HG03108 (cell line): ENCODE measurements at regions not wholly inside any gene's neighbourhood (a gene's known extent, or its start where the extent isn't known, plus 50 kb on each side); places are given as distances from the start of the nearest gene placed in this dataset.

ENCODE experiments used
- ATAC-seq: cut with Tn5 transposase; IDR thresholded peaks from one replicate; pipeline ENCODE4 v1.9.1; 2021; ENCODE audit warnings: moderate library complexity; ENCODE audit not compliant: unreplicated experiment

DNA sequence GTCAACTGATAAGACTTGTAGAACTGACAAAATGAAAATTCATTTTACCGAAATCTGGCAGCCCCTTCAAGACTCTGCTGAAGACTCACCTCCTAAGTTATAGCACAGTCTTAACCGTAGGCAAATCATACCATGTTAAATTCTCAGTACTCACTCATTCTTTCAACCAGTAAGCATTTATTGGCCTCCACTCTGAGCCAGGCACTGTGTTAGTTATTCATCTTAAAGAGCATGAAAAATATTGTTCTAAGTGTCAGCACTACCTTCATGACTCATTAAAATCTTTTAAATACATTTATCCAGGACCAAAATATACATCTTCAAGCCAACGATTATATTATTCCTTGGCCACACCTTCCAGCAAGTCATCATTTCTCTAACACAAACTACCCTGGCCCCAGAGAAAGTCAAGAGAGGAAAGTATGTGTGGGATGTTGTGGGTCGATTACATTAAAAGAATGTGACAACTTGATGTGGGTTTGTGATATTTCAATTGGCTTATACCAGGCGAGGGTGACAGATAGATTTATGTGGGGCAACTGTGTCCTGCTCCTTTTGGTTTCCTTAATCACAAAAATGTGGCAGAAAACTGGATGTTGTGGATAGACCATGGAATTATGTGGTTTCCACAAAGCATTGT lies 55.0 kb downstream of the TMEM30B start:
- no peak for ATAC-seq

DNA sequence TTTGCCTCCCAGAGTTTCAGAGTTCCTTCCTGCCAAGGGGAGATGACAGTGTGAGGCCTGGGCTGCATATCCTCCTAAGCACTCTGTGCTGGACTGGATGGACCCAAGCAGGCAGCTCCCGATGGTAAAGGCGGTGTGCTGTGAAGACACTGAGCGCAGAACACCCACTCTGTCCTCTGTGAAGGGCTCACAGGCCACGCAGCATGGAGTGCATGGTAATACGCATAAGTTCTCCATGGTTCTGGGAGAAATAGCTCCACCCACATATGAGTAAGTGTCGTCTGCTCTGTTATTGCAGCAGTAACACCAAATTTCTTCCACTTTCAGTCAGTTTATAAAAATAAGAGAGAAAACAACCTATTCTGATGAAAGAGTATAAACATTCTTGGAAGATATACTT lies 55.8 kb downstream of the TMEM30B start:
- no peak for ATAC-seq

DNA sequence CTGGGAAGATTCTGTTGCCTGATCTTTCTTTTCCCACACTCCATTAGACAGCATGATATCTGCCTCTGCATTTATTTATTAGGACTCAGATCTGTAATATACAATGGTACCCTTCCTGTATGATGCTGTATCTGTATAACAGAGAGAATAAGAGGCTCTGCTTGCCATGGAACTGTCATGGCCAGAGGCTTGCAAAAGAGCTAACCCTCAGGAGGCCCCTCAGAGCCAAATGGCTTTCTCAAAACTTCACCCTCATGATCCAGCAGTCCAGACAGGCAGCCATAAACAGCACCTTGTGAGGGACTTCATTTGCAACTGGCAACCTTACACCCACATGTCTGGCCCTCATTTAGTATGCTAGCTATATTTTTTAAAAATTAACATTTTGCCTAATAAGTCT lies 57.6 kb downstream of the TMEM30B start:
- no peak for ATAC-seq

DNA sequence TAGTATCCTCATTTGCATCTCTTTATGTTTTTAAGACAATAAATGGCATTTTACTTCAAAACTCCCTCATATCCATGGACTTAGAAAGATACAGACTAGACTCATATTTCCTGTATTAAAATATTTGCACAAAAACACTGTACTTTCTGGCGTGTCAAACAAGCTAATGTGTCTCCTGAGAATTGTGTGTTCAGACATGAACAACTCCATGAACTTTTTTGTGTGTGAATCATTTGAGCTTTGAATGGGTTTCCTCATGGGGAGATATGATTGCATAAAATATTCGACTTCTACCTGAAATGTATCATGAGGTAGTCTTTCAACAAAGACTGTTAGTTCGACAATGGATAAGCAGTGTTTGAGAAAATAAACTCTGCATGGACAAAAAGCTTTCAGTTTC lies 58.8 kb downstream of the TMEM30B start:
- ATAC-seq, result no peak

DNA sequence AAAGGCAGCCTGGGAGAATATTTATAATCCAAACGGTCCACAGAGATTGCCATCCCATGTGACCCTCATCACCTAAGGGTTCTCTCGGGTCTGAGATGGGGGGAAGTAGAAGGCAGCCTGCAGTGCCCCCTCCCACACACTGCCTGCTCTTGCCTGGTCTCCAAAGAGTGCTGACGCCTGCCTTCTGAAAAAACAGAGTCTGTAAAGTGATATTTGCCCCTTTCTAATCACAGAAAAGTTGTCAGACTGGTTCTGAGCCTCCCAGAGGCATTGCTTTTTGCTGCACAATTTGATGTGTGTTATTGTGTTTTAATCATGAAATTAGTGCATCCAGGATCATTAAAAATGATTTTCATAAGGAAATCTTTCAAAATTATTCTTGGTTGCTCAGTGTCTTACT lies 59.2 kb downstream of the TMEM30B start:
- ATAC-seq, result no peak

DNA sequence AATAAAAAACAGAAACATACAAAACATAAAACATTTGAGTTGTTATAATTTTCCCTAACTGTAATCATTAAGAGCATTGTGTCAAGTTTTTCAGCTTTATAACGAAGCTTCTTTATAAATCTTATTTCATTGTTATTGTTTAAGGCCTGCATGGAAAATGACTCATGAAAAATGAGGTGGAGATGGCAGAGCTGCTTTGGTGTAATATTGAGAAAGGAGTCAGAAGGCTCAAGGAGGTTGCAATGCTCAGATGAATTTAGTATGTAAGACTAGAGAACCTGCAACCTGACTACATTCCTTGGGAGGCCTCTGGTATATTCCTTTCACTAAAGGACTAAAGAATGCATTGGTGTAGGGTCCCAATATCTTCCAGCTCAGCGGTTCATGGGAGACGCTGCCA lies 61.5 kb downstream of the TMEM30B start:
- no peak for ATAC-seq

DNA sequence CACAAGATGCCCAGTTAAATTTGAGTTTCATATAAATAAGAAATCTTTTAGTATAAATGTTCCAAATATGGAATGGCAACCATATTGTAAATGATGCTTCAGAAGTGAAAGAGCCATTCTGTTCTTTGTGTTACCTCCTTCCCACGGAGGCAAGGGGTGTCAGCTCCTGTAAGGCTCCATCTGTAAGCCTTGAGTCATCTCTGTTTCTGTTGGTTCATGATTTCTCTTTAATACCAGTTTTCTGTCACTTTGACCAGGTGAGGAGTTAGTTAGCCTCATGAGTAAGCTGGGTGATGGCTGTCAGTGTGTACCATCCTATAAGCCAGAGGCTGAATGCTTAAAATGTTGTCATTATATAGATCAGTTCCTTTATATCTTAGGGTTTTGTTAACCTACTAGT lies 61.9 kb downstream of the TMEM30B start:
- no peak for ATAC-seq

DNA sequence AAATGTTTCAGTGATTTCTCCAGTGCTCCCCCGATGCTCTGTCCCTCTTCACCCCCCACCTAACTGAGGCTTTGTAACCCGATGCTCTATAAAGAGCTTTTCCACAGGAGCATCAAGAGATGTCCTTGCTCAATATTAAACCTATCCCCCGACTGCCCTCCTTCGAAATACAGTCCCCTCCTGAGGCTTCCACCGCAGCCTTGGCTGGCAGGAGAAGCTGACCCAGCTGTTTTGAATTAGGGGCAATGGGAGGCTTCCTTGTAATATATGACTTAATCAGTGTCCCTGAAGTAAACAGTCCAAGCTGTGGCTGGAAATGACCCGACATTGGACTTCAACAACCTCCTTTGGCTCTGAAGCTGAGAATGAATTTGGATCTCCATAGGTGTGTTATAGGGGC lies 62.4 kb downstream of the TMEM30B start:
- ATAC-seq, result no peak

DNA sequence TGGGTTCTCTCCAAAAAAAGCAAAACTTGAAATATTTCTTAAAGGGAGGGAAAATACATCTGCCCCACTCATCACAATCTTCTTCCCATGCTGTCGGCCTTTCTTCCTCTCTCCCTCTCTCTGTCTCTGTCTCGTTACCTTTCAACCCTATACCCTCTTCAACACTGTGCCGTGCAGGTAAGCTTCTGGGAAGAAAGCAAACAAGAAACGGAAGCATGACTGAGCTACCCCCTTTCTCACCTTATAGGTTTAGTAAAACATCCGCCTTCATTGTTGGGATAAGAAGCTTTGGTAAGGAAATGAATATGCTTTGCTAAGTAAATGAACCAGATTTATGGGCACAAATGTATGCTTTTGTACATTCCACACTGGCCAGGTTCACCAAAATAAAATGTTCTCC lies 63.0 kb downstream of the TMEM30B start:
- ATAC-seq, result no peak

DNA sequence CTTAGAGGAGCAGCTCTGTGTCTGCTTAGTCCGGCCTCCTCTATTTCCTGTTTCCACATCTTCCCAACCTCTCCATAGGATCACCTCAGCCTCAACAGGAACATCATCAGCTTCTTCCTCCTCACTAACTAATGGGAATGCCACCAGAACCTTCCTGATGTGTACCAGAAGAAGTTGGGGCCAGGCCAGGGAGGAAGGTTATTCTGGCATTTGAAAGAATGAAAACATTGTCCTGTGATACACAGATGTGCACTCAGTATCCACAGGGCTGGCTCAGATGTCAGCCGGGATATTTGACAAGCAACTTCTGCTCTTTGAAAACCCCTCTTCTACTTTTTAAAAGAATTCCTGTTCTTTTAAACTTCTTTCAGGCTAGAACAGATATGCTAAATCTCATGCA lies 63.6 kb downstream of the TMEM30B start:
- no peak for ATAC-seq

DNA sequence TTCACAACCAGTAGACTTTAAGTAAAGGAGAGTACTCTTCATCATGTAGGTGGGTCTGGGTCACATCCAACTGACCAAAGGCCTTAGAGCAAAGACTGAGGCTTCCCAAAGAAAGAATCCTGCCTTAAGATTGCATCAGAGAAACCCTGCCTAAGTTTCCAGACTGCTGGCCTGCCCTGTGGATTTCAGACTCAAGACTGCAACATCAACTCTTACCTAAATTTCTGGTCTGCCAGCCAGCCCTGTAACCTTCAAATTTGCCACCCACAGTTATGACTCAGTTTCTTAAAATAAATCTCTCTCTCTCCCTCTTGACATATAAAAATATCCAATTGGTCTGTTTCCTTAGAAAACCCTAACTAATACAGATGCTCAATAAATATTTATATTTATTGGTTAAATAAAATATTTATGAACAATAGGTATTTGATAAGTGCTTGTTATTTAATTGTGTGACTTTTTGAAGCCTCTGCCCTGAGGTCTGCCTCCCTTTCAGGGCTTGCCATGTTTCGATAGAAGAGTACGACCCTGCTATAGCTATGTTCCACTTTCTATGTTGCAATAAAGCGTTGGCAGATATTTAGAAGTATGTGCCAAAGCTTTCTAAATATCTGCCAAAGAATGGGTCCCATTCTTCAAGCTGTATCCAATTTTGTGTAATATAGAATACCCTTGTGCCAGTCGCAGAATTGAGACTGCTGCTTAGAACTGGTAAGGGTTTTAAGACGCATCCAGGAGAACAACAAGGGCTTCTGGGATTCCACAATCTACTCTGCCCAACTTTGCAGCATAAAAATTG lies 65.7 kb downstream of the TMEM30B start:
- no peak for ATAC-seq

DNA sequence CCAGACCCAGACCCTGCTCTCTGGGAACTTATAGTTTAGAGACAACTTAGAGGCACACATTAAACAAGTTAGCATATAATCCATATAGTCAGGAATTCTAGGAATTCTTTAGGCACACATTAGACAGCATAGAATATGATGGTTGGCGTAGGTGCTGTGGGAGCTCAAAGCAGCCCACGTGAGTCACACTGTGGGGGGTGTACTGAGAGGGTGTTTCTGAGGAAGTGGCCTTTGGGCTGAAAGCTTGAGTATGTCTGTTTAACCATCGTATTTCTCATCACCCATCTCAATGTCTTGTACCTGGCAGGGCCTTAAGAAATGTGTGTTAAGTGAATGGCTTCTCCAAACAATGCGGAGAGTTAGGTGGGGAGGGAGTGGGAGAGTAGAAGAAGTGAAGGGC lies 67.2 kb downstream of the TMEM30B start:
- ATAC-seq, result no peak

DNA sequence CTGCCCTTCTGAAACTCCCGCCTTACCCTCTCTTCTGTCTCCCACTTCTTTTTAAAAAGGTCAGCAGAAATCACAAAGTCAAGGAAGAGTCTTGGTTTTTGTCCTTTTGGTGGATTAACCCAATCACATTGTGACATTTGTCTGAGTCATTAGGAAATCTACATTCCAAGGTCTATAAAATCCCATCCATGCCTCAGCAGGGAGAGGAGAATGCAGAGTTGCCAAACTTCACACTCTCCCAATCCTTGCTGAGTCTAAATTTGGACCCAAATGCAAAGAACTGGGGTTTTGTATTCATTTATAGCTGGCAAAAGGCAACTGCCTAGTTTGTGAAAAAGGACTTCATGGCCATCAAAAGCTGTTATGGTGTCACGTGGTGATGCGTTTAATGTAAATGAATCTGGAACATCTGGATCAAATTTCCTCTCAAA lies 67.9 kb downstream of the TMEM30B start:
- no peak for ATAC-seq

DNA sequence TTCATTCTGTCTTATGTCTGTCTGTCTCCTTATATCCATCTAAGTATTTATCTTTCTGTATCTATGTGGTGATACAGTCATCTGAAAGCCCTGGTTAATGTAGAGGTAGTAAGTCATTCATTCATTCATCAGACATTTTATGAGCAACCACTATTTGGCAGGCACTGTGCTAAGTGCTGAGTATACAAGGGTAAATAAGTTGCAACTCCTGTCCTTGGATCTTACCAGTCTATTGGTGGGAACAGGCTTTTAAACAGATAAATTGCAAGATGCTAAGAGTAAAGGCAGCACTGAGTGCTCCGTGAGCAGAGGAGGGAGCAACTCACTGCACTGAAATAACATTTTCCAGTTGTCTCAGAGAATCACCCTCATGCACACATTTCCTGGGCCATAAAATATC lies 68.6 kb downstream of the TMEM30B start:
- no peak for ATAC-seq

DNA sequence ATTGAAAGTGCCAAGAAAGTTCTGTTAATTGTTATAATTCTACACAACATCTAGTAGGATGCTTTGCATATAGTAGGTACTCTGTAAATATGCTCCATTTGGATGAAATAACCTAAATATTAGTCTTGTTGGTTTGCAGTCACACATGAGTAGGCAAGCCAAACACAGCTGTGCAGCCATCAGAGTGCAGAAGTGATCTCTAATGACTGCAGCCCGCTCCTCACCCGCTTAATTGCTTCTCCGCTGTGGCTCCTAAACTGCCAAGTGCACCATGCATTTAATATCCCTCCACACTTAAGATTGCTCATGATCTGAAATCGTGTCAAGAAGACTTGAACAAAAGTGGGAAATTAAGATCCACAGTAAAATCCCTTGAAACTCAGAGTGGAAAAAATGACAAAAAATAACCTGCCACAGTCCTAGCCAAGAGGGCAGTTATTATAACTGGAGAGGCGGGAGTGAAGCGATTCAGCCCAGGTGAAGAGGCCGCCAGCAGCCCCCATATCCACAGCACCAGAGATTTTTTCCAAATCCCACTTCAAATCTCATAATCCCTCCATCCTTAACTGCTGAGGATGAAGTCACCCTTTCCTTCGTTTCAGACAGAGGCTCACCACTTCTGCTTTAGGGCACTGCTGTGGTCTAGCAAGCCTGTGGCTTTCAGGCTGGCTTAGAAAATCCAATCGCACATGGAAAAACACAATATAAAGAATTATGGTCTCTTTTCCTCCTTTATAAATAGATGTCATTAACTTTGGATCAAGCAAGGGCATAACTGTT lies 69.5 kb downstream of the TMEM30B start:
- ATAC-seq, result no peak

DNA sequence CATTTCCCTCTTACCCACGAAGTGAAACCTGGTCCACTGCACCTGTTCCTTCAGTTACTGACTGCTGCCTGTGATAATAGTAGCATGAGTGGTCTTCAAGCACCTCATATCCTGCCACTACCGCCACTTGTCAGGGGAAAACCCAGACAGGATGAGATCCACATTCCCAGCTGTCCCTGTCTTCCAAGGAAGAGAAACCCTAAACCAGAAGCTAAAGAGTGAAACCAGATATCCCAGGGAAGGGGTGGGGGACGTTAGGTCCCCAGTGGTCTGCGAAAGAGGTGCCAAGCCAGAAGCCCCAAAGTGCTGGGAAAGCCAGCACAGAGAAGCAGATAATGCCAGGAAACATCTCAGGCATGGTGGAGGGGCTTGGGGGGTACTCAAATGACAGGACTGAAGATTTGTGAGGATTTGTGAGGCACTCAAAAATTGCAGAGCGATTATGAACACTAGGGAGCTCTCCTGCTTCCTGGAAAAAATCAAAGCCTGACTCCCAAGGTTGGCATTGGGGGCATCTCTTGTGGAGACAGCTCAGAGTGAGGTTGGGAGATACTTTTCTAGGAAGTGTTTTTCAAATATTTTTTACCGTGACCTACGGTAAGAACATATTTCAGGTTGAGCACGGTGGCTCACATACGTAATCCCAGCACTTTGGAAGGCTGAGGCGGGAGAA lies 77.9 kb downstream of the TMEM30B start:
- ATAC-seq, result no peak

DNA sequence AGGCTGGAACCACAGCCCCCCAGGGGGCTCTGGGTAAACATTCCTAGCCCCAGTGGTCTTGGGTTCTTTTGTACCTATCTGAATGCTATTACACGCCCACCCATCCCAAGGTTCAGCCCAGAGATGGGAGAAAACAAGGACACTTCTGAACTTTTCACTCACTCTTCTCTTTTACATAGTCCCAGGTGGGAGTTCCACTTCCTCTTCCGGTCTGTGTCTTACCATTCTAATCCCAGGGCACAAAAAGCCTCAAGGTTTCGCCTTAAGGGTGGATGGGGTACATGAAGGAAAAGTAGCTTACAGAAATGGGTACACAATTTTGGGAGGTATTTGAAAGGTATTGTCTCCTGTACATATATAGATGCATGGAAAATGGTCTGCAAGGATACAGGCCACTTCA lies 79.0 kb downstream of the TMEM30B start:
- no peak for ATAC-seq

DNA sequence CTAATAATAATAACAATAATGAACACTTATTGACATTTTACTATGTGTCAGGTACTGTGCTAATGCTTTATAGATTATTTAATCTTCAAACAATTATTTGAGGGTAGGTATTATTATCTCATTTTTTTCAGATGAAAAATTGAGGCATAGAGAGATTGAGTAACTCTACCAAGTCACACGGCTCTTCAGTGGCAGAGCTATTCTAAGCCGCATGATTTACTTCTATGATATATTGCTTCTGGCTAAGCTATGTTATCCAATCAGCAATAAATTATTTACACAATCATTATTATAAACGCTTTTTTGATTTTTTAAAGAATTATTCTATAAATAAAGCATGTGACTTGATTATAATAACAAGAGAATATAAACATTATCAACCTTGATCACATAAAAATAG lies 80.0 kb downstream of the TMEM30B start:
- no peak for ATAC-seq

DNA sequence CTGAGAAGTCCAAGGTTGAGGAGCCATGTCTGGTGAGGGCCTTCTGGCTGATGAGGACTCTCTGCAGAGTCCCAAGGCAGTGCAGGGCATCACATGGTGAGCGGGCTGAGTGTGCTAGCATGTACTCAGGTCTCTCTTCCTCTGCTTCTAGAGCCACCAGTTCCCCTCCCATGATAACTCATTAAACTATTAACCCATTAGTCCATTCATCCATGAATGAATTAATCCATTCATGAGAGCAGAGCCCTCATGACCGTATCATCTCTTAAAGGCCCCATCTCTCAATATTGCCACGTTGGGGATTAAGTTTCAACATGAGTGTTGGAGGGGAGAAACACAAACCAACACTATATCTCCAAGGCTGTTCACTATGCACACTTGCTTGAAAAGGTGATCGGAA lies 83.7 kb downstream of the TMEM30B start:
- no peak for ATAC-seq

DNA sequence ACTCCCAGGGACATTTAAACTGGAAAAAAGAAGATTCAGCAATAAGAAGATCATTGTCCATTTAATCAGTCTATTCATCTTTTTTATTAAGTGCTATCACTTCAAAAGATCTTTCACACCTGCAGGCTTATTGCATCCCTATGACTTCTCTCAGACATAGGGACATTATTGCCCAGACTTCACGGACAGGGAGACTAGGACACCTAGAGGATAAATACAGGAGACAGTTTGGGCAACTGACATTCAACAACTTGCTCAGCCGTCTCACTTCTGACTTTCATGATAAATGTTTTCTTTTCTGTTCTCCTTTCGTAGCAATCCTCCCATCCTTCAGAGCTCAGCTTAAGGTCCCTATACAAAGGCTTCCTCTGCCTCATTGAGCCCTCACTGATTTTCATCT lies 84.3 kb downstream of the TMEM30B start:
- no peak for ATAC-seq

DNA sequence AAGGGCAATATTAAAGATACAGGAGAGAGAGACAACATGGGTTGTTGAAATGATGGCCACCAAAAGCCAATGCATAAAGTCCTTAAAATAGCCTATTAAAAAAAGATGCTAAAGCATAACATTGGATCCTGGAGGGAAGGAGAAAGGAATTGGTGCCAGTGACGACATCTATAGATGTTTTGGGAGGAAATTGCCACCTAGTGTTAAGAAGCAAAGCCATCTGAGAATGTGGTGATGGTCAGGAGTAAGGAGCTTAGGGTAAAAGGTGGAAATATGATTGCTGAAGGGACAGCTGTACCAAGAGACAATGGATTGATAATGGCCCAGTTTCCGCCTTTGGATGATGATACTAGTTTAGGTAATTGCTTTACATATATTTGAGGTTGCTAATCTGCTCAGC lies 85.1 kb downstream of the TMEM30B start:
- ATAC-seq, result no peak
